B cell (primary cell): ENCODE measurements at regions not wholly inside any gene's neighbourhood (a gene's known extent, or its start where the extent isn't known, plus 50 kb on each side); places are given as distances from the start of the nearest gene placed in this dataset.

Experiments
- EZH2 ChIP-seq: IDR thresholded peaks from 2 replicates; pipeline ENCODE4 v1.6.1; 2012; ENCODE audit warnings: borderline replicate concordance, low read depth, mild to moderate bottlenecking, moderate library complexity, low read length; ENCODE audit not compliant: insufficient read depth, poor library complexity, severe bottlenecking
- TF ChIP-seq, protein P1 (sequence below): fragments of 200-600 bp; IDR thresholded peaks from one replicate; pipeline ENCODE4 v1.8.0; 2022; ENCODE audit warnings: antibody characterized with exemption, mild to moderate bottlenecking

DNA sequence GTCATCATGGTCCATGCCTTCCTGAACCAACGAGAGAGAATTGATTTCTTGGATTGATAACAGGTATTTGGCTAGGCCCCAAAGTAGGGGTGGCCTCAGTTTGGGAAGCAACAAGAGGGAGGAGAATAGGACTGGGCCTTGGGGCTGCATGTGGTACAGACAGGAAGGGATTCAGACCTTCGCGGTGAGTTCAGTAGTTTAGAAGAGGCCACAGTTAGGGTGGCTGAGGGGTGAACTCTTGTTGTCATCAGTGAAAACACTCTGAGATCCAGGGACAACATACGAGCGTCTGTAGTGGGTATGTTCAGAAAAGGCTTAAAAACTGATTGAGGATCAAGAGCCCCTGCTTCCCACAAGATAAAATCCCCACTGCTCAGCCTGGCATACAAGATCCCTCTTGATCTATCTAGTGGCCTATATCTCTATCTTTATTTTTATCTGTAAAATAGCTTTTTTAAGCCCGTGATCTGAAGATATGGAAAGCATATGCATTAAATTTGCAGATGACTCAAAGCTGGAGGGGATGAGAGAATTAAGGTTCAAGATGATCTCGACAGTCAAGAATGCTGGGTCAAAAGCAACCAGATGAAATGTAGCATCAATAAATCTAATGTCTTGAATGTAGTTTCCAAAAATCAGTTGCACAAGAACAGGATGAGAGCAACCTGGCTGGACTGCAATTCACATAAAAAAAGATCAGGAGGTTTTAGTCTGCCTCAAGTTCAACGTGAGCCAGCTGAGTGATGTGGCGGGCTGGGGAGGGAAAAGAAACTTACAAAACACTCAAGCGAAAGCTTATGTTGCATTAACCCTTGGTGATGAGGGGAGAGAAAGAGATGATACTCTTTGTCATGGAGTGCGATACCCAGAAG lies 221.1 kb upstream of the TLE3 start:
- TF ChIP-seq, protein P1, sequence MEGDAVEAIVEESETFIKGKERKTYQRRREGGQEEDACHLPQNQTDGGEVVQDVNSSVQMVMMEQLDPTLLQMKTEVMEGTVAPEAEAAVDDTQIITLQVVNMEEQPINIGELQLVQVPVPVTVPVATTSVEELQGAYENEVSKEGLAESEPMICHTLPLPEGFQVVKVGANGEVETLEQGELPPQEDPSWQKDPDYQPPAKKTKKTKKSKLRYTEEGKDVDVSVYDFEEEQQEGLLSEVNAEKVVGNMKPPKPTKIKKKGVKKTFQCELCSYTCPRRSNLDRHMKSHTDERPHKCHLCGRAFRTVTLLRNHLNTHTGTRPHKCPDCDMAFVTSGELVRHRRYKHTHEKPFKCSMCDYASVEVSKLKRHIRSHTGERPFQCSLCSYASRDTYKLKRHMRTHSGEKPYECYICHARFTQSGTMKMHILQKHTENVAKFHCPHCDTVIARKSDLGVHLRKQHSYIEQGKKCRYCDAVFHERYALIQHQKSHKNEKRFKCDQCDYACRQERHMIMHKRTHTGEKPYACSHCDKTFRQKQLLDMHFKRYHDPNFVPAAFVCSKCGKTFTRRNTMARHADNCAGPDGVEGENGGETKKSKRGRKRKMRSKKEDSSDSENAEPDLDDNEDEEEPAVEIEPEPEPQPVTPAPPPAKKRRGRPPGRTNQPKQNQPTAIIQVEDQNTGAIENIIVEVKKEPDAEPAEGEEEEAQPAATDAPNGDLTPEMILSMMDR, result no peak
- TF ChIP-seq EZH2, result no peak
